Neural cell (in vitro differentiated cells): ENCODE measurements at regions not wholly inside any gene's neighbourhood (a gene's known extent, or its start where the extent isn't known, plus 50 kb on each side); places are given as distances from the start of the nearest gene placed in this dataset.

ENCODE experiments used
- TF ChIP-seq, protein P1 (sequence below): IDR thresholded peaks from 2 replicates; pipeline ENCODE4 v1.6.1; 2012; ENCODE audit warnings: borderline replicate concordance
- TF ChIP-seq, protein P2 (sequence below): fragments of 450-650 bp; IDR thresholded peaks from 2 replicates; pipeline ENCODE4 v1.5.1; 2014; ENCODE audit warnings: antibody characterized with exemption, mild to moderate bottlenecking, moderate library complexity; ENCODE audit not compliant: poor library complexity, severe bottlenecking

- TF ChIP-seq, protein P1, sequence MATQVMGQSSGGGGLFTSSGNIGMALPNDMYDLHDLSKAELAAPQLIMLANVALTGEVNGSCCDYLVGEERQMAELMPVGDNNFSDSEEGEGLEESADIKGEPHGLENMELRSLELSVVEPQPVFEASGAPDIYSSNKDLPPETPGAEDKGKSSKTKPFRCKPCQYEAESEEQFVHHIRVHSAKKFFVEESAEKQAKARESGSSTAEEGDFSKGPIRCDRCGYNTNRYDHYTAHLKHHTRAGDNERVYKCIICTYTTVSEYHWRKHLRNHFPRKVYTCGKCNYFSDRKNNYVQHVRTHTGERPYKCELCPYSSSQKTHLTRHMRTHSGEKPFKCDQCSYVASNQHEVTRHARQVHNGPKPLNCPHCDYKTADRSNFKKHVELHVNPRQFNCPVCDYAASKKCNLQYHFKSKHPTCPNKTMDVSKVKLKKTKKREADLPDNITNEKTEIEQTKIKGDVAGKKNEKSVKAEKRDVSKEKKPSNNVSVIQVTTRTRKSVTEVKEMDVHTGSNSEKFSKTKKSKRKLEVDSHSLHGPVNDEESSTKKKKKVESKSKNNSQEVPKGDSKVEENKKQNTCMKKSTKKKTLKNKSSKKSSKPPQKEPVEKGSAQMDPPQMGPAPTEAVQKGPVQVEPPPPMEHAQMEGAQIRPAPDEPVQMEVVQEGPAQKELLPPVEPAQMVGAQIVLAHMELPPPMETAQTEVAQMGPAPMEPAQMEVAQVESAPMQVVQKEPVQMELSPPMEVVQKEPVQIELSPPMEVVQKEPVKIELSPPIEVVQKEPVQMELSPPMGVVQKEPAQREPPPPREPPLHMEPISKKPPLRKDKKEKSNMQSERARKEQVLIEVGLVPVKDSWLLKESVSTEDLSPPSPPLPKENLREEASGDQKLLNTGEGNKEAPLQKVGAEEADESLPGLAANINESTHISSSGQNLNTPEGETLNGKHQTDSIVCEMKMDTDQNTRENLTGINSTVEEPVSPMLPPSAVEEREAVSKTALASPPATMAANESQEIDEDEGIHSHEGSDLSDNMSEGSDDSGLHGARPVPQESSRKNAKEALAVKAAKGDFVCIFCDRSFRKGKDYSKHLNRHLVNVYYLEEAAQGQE: no peak
- TF ChIP-seq, protein P2, sequence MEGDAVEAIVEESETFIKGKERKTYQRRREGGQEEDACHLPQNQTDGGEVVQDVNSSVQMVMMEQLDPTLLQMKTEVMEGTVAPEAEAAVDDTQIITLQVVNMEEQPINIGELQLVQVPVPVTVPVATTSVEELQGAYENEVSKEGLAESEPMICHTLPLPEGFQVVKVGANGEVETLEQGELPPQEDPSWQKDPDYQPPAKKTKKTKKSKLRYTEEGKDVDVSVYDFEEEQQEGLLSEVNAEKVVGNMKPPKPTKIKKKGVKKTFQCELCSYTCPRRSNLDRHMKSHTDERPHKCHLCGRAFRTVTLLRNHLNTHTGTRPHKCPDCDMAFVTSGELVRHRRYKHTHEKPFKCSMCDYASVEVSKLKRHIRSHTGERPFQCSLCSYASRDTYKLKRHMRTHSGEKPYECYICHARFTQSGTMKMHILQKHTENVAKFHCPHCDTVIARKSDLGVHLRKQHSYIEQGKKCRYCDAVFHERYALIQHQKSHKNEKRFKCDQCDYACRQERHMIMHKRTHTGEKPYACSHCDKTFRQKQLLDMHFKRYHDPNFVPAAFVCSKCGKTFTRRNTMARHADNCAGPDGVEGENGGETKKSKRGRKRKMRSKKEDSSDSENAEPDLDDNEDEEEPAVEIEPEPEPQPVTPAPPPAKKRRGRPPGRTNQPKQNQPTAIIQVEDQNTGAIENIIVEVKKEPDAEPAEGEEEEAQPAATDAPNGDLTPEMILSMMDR: no peak
Measured at GRCh38 chr3:81095956-81096355, 665.5 kb downstream of the GBE1 start.
